Spinal cord (tissue), 9 donors: ENCODE measurements at regions not wholly inside any gene's neighbourhood (a gene's known extent, or its start where the extent isn't known, plus 50 kb on each side); places are given as distances from the start of the nearest gene placed in this dataset.

Experiments used
- DNase-seq, 6 donors: peaks; one replicate each; pipeline versions ENCODE4 v3.0.0 to v3.0.0-alpha.2; 2013 to 2015; ENCODE audit warnings: low spot score in 6 of 6, low read depth in 4 of 6
- H3K27ac ChIP-seq: one replicate; pipeline ENCODE4 v1.5.1; 2013; ENCODE audit warnings: low read depth, low read length, control low read depth
- H3K27me3 ChIP-seq: one replicate; pipeline ENCODE4 v1.6.1; 2013; ENCODE audit warnings: low read length; ENCODE audit not compliant: control insufficient read depth, insufficient read depth
- H3K36me3 ChIP-seq: one replicate; pipeline ENCODE4 v1.6.1; 2013; ENCODE audit warnings: low read length; ENCODE audit not compliant: control insufficient read depth, insufficient read depth
- H3K4me1 ChIP-seq: one replicate; pipeline ENCODE4 v1.6.1; 2013; ENCODE audit warnings: low read length; ENCODE audit not compliant: control insufficient read depth, insufficient read depth
- H3K4me3 ChIP-seq: one replicate; pipeline ENCODE4 v1.5.1; 2013; ENCODE audit warnings: low read depth, low read length, control low read depth
- H3K9me3 ChIP-seq: one replicate; pipeline ENCODE4 v1.6.1; 2013; ENCODE audit warnings: low read length; ENCODE audit not compliant: control insufficient read depth, insufficient read depth
- WGBS: methylation state at CpG from one replicate; pipeline ENCODE4 v1.1.5; 2013; ENCODE audit warnings: missing lambda C conversion rate; ENCODE audit not compliant: insufficient coverage; 5-methylcytosine and 5-hydroxymethylcytosine counted together
- donor health status: healthy.

GRCh38 chr4:141432000-141432712, 204.2 kb upstream of the IL15 start:
- DNase-seq, result no peak
- Histone ChIP-seq H3K4me3 (no peak overlapping the region), H3K4me1 (no peaks in the 10 kb centered on the region), H3K36me3 (no peaks in the 10 kb centered on the region), H3K27me3 (no peaks in the 10 kb centered on the region), H3K27ac (no peak overlapping the region), H3K9me3 (no peaks in the 10 kb centered on the region)
- WGBS, result 89% methylated on average over 1 of the region's 2 CpGs

- H3K27ac ChIP-seq, result no peak overlapping the region
- DNase-seq, result no peak
- no CpG with 5 or more reads among the region's 3 CpGs for WGBS
- H3K4me1 ChIP-seq, result no peaks in the 10 kb centered on the region
- H3K4me3 ChIP-seq, result no peak overlapping the region
- no peaks in the 10 kb centered on the region for H3K27me3 ChIP-seq
- no peaks in the 10 kb centered on the region for H3K9me3 ChIP-seq
- H3K36me3 ChIP-seq, result no peaks in the 10 kb centered on the region
Measured at GRCh38 chr4:141435446-141436225, 200.7 kb upstream of the IL15 start.

GRCh38 chr4:141439223-141439622, 197.2 kb upstream of the IL15 start:
- Histone ChIP-seq H3K36me3 (no peaks in the 10 kb centered on the region), H3K9me3 (no peaks in the 10 kb centered on the region), H3K4me3 (no peak overlapping the region), H3K27me3 (no peaks in the 10 kb centered on the region), H3K27ac (no peak overlapping the region), H3K4me1 (no peaks in the 10 kb centered on the region)
- no peak for DNase-seq
- no CpG with 5 or more reads among the region's 1 CpG for whole genome bisulfite sequencing

- H3K4me3 ChIP-seq, result no peak overlapping the region
- H3K4me1 ChIP-seq, result no peaks in the 10 kb centered on the region
- H3K27ac ChIP-seq, result no peak overlapping the region
- no peak for DNase-seq
- H3K9me3 ChIP-seq, result no peaks in the 10 kb centered on the region
- no peaks in the 10 kb centered on the region for H3K36me3 ChIP-seq
- 67% methylated on average over 1 of the region's 1 CpG for WGBS
- no peaks in the 10 kb centered on the region for H3K27me3 ChIP-seq
Measured at GRCh38 chr4:141447761-141448160, 188.6 kb upstream of the IL15 start.

- no peak overlapping the region for H3K27ac ChIP-seq
- no peaks in the 10 kb centered on the region for H3K4me1 ChIP-seq
- WGBS, result no CpG with 5 or more reads among the region's 2 CpGs
- H3K27me3 ChIP-seq, result no peaks in the 10 kb centered on the region
- H3K4me3 ChIP-seq, result no peak overlapping the region
- no peaks in the 10 kb centered on the region for H3K36me3 ChIP-seq
- no peaks in the 10 kb centered on the region for H3K9me3 ChIP-seq
- no peak for DNase-seq
Measured at GRCh38 chr4:141448490-141448889, 187.9 kb upstream of the IL15 start.

- DNase-seq, result no peak
- no peaks in the 10 kb centered on the region for H3K9me3 ChIP-seq
- WGBS, result no CpG with 5 or more reads among the region's 3 CpGs
- H3K36me3 ChIP-seq, result no peaks in the 10 kb centered on the region
- no peaks in the 10 kb centered on the region for H3K4me1 ChIP-seq
- H3K4me3 ChIP-seq, result no peak overlapping the region
- no peak overlapping the region for H3K27ac ChIP-seq
- H3K27me3 ChIP-seq, result no peaks in the 10 kb centered on the region
Measured at GRCh38 chr4:141449927-141450326, 186.5 kb upstream of the IL15 start.

- WGBS, result no CpG with 5 or more reads among the region's 1 CpG
- no peak for DNase-seq
- H3K4me1 ChIP-seq, result no peaks in the 10 kb centered on the region
- H3K4me3 ChIP-seq, result no peak overlapping the region
- no peaks in the 10 kb centered on the region for H3K36me3 ChIP-seq
- no peaks in the 10 kb centered on the region for H3K9me3 ChIP-seq
- H3K27me3 ChIP-seq, result no peaks in the 10 kb centered on the region
- no peak overlapping the region for H3K27ac ChIP-seq
Measured at GRCh38 chr4:141455651-141456050, 180.7 kb upstream of the IL15 start.

GRCh38 chr4:141457653-141458052, 178.7 kb upstream of the IL15 start:
- H3K9me3 ChIP-seq, result no peaks in the 10 kb centered on the region
- H3K4me1 ChIP-seq, result no peaks in the 10 kb centered on the region
- no peak overlapping the region for H3K27ac ChIP-seq
- no CpG with 5 or more reads among the region's 1 CpG for WGBS
- no peaks in the 10 kb centered on the region for H3K36me3 ChIP-seq
- DNase-seq, result no peak
- H3K27me3 ChIP-seq, result no peaks in the 10 kb centered on the region
- H3K4me3 ChIP-seq, result no peak overlapping the region

- H3K4me3 ChIP-seq, result no peak overlapping the region
- H3K4me1 ChIP-seq, result no peaks in the 10 kb centered on the region
- no peak for DNase-seq
- 70% methylated on average over 2 of the region's 3 CpGs for WGBS
- H3K9me3 ChIP-seq, result no peaks in the 10 kb centered on the region
- H3K27ac ChIP-seq, result no peak overlapping the region
- H3K27me3 ChIP-seq, result no peaks in the 10 kb centered on the region
- no peaks in the 10 kb centered on the region for H3K36me3 ChIP-seq
Measured at GRCh38 chr4:141458501-141458900, 177.9 kb upstream of the IL15 start.

- Histone ChIP-seq H3K36me3 (no peaks in the 10 kb centered on the region), H3K9me3 (no peaks in the 10 kb centered on the region), H3K27ac (no peak overlapping the region), H3K4me1 (no peaks in the 10 kb centered on the region), H3K4me3 (no peak overlapping the region), H3K27me3 (no peaks in the 10 kb centered on the region)
- DNase-seq, result no peak
- WGBS, result no CpG with 5 or more reads among the region's 1 CpG
Measured at GRCh38 chr4:141459020-141459419, 177.4 kb upstream of the IL15 start.
